Common myeloid progenitor, CD34-positive (primary cell): ENCODE measurements at regions not wholly inside any gene's neighbourhood (a gene's known extent, or its start where the extent isn't known, plus 50 kb on each side); places are given as distances from the start of the nearest gene placed in this dataset.

Experiments used
- CTCF ChIA-PET: fragments of 350-600 bp; sonication (Branson Sonifier 250); formaldehyde crosslinking; loops from one replicate; lab custom pipeline; 2021; ENCODE audit warnings: antibody characterized with exemption; lab: Charles Lee
- POLR2A ChIA-PET: fragments of 350-600 bp; sonication (Branson Sonifier 250); formaldehyde crosslinking; loops from one replicate; lab custom pipeline; 2021; ENCODE audit warnings: antibody characterized with exemption; lab: Charles Lee
- DNase-seq, 3 donors: peaks; one replicate each; pipeline versions ENCODE4 v3.0.0 to v3.0.0-alpha.2; 2013
- H3K27ac ChIP-seq, 2 experiments: 1 replicate in 1 of 2; 2 replicates in 1 of 2; pipeline ENCODE4 v1.7.0; 2013; ENCODE audit warnings: inconsistent platforms in 2 of 2, low read length in 2 of 2, mild to moderate bottlenecking in 2 of 2, low read depth in 1 of 2, moderate library complexity in 1 of 2; ENCODE audit not compliant: severe bottlenecking in 2 of 2, insufficient read depth in 1 of 2, poor library complexity in 1 of 2
- H3K27me3 ChIP-seq, 5 experiments: replicated peaks in 2 of 5; 1 replicate in 3 of 5; 2 replicates in 2 of 5; pipeline versions ENCODE4 v1.6.1 to v1.7.0; 2013; ENCODE audit warnings: low read length in 4 of 5, mild to moderate bottlenecking in 2 of 5, moderate library complexity in 2 of 5, inconsistent platforms in 1 of 5; ENCODE audit not compliant: insufficient read depth in 5 of 5, control insufficient read depth in 4 of 5
- H3K36me3 ChIP-seq, 4 experiments: 1 replicate in 2 of 4; 2 replicates in 2 of 4; pipeline versions ENCODE4 v1.6.1 to v1.7.0; 2013; ENCODE audit warnings: low read length in 3 of 4, control low read depth in 1 of 4, mild to moderate bottlenecking in 1 of 4; ENCODE audit not compliant: control insufficient read depth in 4 of 4, insufficient read depth in 4 of 4
- H3K4me1 ChIP-seq, 4 experiments: 1 replicate in 3 of 4; 2 replicates in 1 of 4; pipeline versions ENCODE4 v1.6.1 to v1.7.1; 2013; ENCODE audit warnings: low read length in 3 of 4, mild to moderate bottlenecking in 3 of 4, control low read depth in 1 of 4, inconsistent platforms in 1 of 4, moderate library complexity in 1 of 4; ENCODE audit not compliant: control insufficient read depth in 4 of 4, insufficient read depth in 4 of 4; ENCODE audit errors: control extremely low read depth in 1 of 4
- H3K4me3 ChIP-seq, 7 experiments: 1 replicate in 4 of 7; 2 replicates in 3 of 7; pipeline versions ENCODE4 v1.5.1 to v1.7.0; 2013; ENCODE audit warnings: mild to moderate bottlenecking in 7 of 7, low read length in 6 of 7, moderate library complexity in 6 of 7, inconsistent platforms in 2 of 7, low read depth in 2 of 7, control low read depth in 1 of 7; ENCODE audit not compliant: insufficient read depth in 4 of 7, control insufficient read depth in 1 of 7; ENCODE audit errors: extremely low read depth in 1 of 7
- H3K9me3 ChIP-seq, 5 experiments: 1 replicate in 4 of 5; 2 replicates in 1 of 5; pipeline versions ENCODE4 v1.6.1 to v1.7.1; 2013; ENCODE audit warnings: low read length in 4 of 5, mild to moderate bottlenecking in 2 of 5, inconsistent platforms in 1 of 5, low read depth in 1 of 5, moderate library complexity in 1 of 5; ENCODE audit not compliant: control insufficient read depth in 4 of 5, insufficient read depth in 2 of 5; ENCODE audit errors: control extremely low read depth in 1 of 5
- WGBS: methylation state at CpG from one replicate; pipeline ENCODE4 v1.1.5; 2013; ENCODE audit not compliant: insufficient coverage; 5-methylcytosine and 5-hydroxymethylcytosine counted together

GRCh38 chr7:47633134-47633533 is 51.2 kb upstream of the TNS3 start:
- Histone ChIP-seq H3K27ac (no peak overlapping the region), H3K9me3 (no peaks in the 10 kb centered on the region), H3K27me3 (no peaks in the 10 kb centered on the region), H3K36me3 (no peaks in the 10 kb centered on the region), H3K4me3 (no peak overlapping the region), H3K4me1 (peaks cover 0 to 26% (median 17%) of the 10 kb centered on the region in 4 experiments)
- POLR2A ChIA-PET: interaction anchor here (0.6 kb wide), 2 partner anchors 37 to 181 kb away, joined by 3 to 4 read pairs; no protein-coding TSS in a partner anchor
- CTCF ChIA-PET: interaction anchor here (1.2 to 1.5 kb wide), 2 partner anchors 10 to 18 kb away, joined by 3 read pairs; no protein-coding TSS in a partner anchor
- WGBS: 93% methylated on average over 5 of the region's 10 CpGs
- DNase-seq: no peak
